GM19438 (cell line): ENCODE measurements at regions not wholly inside any gene's neighbourhood (a gene's known extent, or its start where the extent isn't known, plus 50 kb on each side); places are given as distances from the start of the nearest gene placed in this dataset.
"Not testable (repeated sequence)": the region's sequence is repeated elsewhere in the genome, so short reads cannot be mapped to it uniquely, and the experiment has no call there.

Experiments
- ATAC-seq: cut with Tn5 transposase; IDR thresholded peaks from one replicate; pipeline ENCODE4 v1.9.1; 2021; ENCODE audit warnings: low read depth; ENCODE audit not compliant: unreplicated experiment

DNA sequence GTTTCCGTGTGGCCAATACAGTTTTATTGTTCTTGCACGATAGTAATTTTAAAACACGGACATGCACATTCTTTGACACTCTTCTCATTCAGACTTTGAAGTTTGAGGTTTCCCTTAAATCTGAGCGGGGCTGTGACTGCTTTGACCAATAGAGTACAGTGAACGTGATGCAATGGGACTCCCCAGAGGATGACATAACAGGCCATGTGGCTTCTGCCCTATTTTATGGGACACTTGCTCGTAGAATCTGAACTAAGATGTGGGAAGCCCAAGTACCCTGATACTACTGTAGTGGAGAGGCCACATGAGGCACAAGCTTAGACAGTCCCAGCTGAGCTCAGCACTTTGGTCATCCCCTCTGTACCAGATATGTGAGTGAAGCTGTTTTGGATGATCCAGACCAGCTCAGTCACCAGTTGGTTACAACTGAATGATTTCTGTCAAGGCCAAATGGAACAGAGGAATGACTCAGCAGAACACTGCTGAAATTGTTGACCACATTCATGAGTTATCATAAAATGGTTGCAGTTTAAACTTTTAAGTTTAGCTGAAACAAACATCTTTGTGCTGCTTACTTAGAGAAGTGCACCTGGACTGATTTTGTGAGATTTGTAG, 279.4 kb downstream of the RFPL4B start:
- ATAC-seq = no peak

DNA sequence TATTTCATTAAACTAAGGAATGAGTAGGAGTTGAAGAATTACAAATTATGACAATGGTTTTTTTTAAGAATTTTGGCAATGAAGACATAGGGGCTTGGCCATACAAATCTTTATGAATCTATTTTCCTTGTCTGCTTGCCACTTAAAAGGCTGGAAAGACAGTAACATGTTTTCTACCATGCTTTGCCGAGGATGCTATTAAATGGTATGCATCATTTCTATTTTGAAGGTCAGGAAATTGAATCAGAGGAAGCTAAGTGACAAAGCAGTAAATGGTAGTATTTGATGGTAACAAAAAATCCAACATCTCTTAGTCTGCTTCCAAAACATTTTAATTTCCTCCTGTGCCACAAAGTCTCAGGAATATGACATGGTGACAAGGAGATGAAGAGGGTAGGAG, 287.2 kb downstream of the RFPL4B start:
- no peak for ATAC-seq

DNA sequence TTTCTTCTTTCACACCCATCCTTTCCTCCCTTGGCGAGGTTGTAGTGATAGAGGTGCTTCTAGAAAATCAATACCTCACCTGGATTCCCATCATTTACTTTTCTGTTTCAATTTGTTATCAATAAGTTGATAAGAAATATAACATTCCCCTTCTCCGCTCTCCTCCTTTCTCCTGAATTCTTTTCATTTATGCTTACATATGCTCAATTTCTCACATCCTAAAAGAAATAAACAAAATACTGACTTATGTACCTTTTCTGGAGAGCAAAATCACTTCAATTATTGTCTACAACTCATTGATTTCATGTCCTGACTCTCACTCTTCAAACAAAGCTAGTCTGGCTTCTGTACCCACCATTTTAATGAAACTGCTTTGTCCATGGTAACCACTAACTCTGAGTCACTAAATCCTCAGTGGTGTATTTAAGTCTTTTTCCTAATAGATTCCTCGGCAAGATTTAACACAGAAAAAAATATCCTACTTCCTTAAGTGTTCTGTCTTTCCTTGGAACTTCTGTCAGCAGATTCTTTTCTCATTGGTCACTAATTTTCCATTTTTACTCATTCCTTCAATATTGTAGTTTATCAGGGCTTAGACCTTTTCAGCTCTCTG, 289.6 kb downstream of the RFPL4B start:
- ATAC-seq = no peak

- ATAC-seq = no peak
Measured at GRCh38 chr6:112639391-112639831, 292.3 kb downstream of the RFPL4B start.

GRCh38 chr6:112640891-112641290, 293.8 kb downstream of the RFPL4B start:
- ATAC-seq = no peak

- no peak for ATAC-seq
Measured at GRCh38 chr6:112649853-112650252, 302.7 kb downstream of the RFPL4B start.

GRCh38 chr6:112651239-112651638, 304.1 kb downstream of the RFPL4B start:
- no peak for ATAC-seq

DNA sequence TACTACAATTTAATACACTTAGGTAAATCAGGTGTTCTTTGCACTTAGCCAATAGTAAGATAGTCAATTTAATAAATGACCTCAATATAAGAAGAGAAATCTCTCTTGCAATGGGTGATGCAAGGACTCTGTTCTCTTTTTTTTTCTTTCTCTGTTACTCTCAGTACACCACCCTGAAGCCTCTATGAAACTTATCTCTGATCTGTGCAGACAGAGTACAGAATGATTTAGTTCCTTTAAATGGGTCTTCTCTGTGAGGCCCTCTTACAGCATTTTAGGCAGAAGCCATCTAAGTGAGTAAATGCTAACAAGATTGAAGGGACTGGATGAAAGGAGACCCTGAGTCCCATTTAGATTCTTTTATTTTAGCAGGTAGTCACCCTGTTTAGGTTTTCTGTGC, 312.8 kb downstream of the RFPL4B start:
- no peak for ATAC-seq

GRCh38 chr6:112660626-112661025, 313.5 kb downstream of the RFPL4B start:
- ATAC-seq = no peak

- no peak for ATAC-seq
Measured at GRCh38 chr6:112663698-112664097, 316.6 kb downstream of the RFPL4B start.

DNA sequence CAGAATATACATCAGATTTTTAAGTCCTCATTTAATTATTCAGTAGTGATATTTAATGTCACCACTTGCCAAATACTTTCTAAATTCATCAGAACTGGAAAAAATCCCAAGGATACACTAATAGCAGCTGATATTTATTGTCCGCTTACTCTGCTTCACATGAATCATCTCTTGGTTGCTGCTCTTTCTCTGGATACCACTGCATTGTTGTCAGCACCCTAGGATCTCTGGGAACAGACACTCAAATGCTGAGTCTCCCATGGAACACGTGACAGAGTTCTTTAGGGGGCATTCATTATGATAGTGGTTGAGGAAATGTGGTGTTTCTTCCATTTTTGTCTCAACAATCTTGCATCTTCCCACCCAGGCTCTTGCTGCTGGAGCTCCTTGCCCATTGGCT, 318.0 kb downstream of the RFPL4B start:
- ATAC-seq = no peak

- no peak for ATAC-seq
Measured at GRCh38 chr6:112665815-112666214, 318.7 kb downstream of the RFPL4B start.

DNA sequence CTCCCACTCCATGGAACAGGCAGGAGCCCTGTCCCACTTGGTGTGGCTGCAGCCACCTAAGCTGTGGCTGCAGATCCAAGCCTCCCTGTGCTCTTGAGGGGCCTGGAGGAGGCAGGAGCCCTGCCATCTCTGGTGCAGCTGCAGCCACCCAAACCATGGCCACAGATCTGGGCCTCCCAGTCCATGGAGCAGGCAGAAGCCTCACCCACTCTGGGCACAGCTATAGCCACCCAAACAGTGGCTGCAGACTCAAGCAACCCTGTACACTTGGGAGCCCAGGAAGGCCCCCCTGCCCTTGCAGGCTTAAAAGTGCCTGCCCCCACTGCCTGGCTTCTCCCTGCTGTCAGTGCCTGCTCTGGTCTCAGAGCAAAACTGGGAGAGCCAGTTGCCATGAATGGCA, 320.3 kb downstream of the RFPL4B start:
- no peak for ATAC-seq

GRCh38 chr6:112680091-112680490, 333.0 kb downstream of the RFPL4B start:
- ATAC-seq = no peak

- no peak for ATAC-seq
Measured at GRCh38 chr6:112682071-112682470, 334.9 kb downstream of the RFPL4B start.

DNA sequence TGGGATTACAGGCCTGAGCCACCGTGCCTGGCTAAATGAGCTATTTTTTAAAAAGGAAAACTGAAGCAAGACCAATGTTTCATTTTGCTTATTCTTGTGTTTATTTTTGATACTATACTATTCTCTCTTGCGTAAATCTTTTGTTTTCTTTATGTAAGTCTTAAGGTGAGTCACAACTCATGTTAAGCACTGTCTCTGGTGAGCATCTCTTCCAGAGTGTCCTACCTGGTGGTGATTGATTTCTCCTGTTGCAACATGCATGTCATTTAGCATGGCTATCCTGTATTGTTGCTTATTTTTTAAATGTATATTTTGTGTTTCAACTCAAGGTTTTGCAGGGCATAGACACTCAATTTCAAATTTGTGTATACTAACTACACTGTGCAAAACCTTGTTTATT, 336.0 kb downstream of the RFPL4B start:
- no peak for ATAC-seq

GRCh38 chr6:112683926-112684325, 336.8 kb downstream of the RFPL4B start:
- ATAC-seq = no peak

DNA sequence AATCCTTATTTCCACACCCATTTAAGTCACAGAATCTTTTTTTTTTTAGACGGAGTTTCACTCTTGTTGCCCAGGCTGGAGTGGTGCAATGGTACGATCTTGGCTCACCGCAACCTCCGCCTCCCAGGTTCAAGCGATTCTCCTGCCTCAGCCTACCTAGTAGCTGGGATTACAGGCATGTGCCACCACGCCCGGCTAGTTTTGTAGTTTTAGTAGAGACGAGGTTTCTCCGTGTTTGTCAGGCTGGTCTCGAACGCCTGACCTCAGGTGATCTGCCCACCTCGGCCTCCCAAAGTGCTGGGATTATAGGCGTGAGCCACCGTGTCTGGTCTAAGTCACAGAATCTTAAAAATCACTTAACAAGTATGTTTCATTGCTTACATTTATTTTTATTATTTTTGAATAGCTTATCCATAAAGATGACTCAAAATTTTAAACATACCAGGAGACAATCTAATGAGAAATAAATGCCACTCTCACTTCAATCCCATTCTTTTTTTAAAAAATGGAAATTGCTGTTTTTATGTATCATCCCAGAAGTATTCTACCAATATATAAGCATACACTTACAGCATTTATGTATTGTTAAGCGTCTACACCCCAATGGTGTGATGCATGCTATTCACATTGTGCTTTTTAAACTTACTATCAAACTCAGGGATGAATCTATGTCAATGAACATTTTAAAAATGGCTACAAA, 338.5 kb downstream of the RFPL4B start:
- not testable (repeated sequence) for ATAC-seq

DNA sequence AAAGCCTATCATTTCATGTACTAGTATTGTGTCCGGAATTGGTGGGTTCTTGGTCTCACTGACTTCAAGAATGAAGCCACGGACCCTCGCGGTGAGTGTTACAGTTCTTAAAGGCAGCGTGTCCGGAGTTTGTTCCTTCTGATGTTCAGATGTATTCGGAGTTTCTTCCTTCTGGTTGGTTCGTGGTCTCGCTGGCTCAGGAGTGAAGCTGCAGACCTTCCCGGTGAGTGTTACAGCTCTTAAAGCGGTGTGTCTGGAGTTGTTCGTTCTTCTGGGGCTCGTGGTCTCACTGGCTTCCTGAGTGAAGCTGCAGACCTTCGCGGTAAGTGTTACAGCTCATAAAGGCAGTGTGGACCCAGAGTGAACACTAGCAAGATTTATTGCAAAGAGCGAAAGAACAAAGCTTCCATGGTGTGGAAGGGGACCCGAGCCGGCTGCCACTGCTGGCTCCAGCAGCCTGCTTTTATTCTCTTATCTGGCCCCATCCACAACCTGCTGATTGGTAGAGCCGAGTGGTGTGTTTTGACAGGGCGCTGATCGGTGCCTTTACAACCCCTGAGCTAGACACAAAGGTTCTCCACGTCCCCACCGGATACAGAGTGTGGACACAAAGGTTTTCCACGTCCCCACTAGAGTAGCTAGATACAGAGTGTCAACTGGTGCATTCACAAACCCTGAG, 341.5 kb downstream of the RFPL4B start:
- ATAC-seq = not testable (repeated sequence)

DNA sequence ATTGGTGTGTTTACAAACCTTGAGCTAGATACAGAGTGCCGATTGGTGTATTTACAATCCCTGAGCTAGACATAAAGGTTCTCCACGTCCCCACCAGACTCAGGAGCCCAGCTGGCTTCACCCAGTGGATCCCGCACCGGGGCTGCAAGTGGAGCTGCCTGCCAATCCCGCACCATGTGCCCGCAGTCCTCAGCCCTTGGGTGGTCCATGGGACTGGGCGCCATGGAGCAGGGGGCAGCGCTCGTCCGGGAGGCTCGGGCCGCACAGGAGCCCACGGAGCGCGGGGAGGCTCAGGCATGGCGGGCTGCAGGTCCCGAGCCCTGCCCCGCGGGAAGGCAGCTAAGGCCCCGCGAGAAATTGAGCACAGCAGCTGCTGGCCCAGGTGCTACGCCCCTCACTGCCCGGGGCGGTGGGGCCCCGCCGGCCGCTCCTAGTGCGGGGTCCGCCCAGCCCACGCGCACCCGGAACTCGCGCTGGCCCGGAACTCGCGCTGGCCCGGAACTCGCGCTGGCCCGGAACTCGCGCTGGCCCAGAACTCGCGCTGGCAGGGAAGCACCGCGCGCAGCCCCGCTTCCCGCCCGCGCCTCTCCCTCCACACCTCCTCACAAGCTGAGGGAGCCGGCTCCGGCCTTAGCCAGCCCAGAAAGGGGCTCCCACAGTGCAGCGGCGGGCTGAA, 342.2 kb downstream of the RFPL4B start:
- not testable (repeated sequence) for ATAC-seq
